GM12875 (cell line): ENCODE measurements at regions not wholly inside any gene's neighbourhood (a gene's known extent, or its start where the extent isn't known, plus 50 kb on each side); places are given as distances from the start of the nearest gene placed in this dataset.

Source experiments
- H3K4me3 ChIP-seq: one replicate; pipeline ENCODE4 v1.5.1; 2011; ENCODE audit warnings: low read depth, low read length, control low read depth
- TF ChIP-seq, protein P1 (sequence below): IDR thresholded peaks from 2 replicates; pipeline ENCODE4 v1.5.1; 2011; ENCODE audit warnings: low read depth, mild to moderate bottlenecking, control low read depth, inconsistent platforms, low read length, moderate library complexity, borderline replicate concordance; ENCODE audit not compliant: insufficient read depth

DNA sequence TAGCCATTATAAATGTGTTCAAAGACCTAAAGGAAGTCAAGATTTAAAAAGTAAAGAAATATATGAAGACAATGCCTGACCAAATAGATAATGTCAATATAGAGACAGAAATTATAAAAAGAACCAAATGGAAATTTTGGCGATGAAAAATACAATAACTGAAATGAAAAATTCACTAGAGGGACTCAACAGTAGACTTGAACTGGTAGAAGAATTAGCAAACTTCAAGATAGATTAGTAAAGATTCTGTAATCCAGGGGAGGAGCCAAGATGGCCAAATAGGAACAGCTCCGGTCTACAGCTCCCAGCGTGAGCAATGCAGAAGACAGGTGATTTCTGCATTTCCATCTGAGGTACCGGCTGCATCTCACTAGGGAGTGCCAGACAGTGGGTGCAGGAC lies 433.2 kb downstream of the HINT1 start:
- TF ChIP-seq, protein P1, sequence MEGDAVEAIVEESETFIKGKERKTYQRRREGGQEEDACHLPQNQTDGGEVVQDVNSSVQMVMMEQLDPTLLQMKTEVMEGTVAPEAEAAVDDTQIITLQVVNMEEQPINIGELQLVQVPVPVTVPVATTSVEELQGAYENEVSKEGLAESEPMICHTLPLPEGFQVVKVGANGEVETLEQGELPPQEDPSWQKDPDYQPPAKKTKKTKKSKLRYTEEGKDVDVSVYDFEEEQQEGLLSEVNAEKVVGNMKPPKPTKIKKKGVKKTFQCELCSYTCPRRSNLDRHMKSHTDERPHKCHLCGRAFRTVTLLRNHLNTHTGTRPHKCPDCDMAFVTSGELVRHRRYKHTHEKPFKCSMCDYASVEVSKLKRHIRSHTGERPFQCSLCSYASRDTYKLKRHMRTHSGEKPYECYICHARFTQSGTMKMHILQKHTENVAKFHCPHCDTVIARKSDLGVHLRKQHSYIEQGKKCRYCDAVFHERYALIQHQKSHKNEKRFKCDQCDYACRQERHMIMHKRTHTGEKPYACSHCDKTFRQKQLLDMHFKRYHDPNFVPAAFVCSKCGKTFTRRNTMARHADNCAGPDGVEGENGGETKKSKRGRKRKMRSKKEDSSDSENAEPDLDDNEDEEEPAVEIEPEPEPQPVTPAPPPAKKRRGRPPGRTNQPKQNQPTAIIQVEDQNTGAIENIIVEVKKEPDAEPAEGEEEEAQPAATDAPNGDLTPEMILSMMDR, result no peak
- H3K4me3 ChIP-seq, result no peak overlapping the region

DNA sequence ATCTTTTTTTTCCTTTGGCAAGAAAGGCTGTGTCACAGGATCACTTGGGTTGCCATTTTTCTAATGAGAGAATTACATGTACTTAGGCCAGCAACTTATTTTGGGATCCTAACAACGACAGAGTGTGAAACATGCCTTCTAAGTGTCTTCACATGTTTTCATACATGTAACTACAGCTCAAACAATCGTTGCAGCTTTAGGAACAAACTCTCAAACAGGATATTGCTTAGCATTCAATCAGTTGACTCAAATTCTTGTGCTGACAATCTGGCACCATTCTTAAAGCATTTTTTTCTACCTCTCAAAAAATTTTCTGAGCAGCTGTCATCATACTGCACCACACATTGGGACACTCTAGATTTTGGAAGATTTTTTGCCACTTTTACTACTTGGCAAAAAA lies 435.5 kb downstream of the HINT1 start:
- TF ChIP-seq, protein P1, result no peak
- no peak overlapping the region for H3K4me3 ChIP-seq

- H3K4me3 ChIP-seq, result no peak overlapping the region
- TF ChIP-seq, protein P1, result no peak
These were observed 437.2 kb downstream of the HINT1 start for GRCh38 chr5:130727830-130728229.

DNA sequence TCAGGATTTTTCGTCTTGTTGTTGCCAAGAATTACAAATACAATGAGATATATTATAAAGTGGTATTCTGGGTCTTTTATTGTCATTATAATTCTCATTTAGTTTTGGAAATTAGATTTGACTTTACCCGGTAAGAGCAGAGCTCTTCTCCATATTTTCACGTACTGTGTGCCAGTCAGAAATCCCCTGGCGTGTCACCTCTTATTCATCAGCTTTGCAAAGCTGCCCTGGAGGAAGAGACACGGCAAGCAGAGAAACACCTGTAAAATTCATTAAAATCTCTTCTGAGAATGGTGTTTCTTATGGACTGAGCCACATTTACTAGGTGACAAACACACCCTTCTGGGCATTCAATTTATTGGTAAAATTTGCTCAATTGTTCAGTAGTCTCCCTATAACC lies 440.4 kb downstream of the HINT1 start:
- no peak overlapping the region for H3K4me3 ChIP-seq
- TF ChIP-seq, protein P1, result no peak

- no peak overlapping the region for H3K4me3 ChIP-seq
- TF ChIP-seq, protein P1, result peak; percentile 4; the same call in 1 of the 2 replicates
These were observed 444.7 kb downstream of the HINT1 start for GRCh38 chr5:130720355-130720754.

DNA sequence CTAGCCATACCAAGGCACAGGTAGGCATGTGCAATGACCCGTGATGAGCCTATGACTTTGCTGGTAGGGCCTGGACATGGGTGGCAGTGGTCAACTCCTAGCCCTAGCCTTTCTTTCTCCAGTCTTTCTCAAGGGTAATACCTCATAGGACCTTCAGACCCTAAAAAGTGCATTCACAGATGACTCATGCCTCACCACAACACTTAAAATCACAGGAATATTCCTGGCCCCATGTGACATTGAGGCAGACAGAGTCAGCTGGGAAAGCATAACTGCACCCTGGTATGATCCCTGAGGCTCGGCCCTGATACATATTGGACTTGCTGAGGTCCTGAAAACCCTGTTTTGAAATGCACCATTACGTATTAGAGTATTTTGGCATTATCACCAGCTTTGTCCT lies 449.5 kb downstream of the HINT1 start:
- TF ChIP-seq, protein P1, result no peak
- no peak overlapping the region for H3K4me3 ChIP-seq

DNA sequence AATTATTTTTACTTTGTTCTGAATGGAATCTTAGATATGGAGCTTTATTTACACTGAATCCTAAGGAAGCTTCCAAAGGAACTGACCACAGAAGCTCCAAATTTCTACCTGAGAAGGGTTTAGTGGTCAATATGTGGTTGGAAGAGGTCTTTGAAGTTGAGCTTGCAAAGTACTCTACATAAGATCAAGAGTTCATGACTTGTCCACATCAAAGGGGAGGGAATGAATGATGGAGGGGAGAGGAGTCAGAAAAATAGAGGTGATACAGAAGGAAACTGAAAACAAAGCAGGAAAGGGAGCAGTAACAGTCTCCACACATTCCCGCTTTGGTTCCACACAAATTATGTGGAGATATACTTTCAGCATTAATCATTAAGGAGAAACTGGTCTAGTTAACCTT lies 450.9 kb downstream of the HINT1 start:
- H3K4me3 ChIP-seq, result no peak overlapping the region
- TF ChIP-seq, protein P1, result no peak
